NCI-H82 treated with DMSO at 0.1 percent for 48 hours (cell line): ENCODE measurements at regions not wholly inside any gene's neighbourhood (a gene's known extent, or its start where the extent isn't known, plus 50 kb on each side); places are given as distances from the start of the nearest gene placed in this dataset.

Experiments
- DNase-seq: peaks from one replicate; lab custom pipeline; 2025; ENCODE audit not compliant: unreplicated experiment; lab: John Stamatoyannopoulos, UW

GRCh38 chr18:60754413-60755009, 381.9 kb upstream of the MC4R start:
- DNase-seq = no peak

DNA sequence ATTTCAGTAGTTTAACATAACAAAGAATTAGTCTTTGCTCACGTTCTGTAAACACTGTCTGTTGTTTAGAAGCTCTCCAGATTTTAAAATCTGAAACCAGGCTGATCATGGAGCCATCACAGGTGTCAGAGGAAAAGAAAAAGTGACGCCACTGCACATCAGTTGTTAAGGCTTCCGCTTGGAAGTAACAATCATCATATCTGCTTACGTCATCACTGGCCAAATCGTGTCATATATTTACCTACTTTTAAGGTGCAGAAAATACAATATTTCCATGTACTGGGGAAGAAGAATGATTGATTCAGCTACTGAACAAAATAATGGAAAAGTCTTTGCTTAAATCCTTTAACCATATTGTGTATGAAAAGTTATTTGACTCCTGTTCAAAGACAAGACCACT, 382.6 kb upstream of the MC4R start:
- DNase-seq = no peak

- no peak for DNase-seq
Observed at GRCh38 chr18:60775978-60776377, 403.4 kb upstream of the MC4R start.

DNA sequence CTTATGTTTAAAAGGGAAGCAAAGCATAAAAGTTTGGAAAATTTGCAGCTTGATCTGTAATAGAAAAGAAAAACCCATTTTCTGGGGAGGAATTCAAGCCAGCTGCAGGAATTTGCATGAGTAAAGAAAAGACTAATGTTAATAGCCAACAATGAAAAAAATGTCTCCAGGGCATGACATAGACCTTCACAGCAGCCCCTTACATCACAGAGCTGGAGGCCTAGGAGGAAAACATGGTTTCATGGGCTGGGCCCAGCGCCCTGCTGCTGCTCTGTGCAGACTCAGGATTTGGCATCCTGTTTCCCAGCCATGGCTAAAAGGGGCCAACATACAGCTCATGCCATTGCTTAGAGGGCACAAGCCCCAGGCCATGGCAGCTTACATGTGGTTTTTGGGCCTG, 411.6 kb upstream of the MC4R start:
- no peak for DNase-seq

GRCh38 chr18:60794802-60795201, 422.2 kb upstream of the MC4R start:
- no peak for DNase-seq

GRCh38 chr18:60804415-60804814, 431.8 kb upstream of the MC4R start:
- DNase-seq = no peak

- DNase-seq = no peak
Observed at GRCh38 chr18:60809937-60810336, 437.4 kb upstream of the MC4R start.

GRCh38 chr18:60812921-60813320, 440.3 kb upstream of the MC4R start:
- DNase-seq = no peak

GRCh38 chr18:60826346-60826745, 453.8 kb upstream of the MC4R start:
- DNase-seq = peak; percentile 1

- no peak for DNase-seq
Observed at GRCh38 chr18:60831971-60832370, 459.4 kb upstream of the MC4R start.

GRCh38 chr18:60838677-60839076, 466.1 kb upstream of the MC4R start:
- DNase-seq = no peak

- DNase-seq = no peak
Observed at GRCh38 chr18:60846396-60846795, 473.8 kb upstream of the MC4R start.

DNA sequence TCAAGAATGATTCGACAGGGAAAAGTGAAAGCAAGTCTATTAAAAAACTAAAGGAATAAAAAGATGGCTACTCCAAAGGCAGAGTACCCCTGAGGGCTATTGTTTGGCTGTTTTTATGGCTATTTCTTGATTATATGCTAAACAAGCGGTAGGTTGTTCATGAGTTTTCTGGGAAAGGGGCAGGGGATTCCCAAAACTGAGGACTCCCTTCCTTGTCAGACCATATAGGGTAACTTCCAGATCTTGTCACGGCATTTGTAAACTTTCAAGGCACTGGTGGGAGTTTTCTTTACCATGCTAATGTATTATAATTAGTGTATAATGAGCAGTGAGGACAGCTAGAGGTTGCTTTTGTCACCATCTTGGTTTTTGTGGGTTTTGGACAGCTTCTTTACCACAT, 474.9 kb upstream of the MC4R start:
- no peak for DNase-seq

DNA sequence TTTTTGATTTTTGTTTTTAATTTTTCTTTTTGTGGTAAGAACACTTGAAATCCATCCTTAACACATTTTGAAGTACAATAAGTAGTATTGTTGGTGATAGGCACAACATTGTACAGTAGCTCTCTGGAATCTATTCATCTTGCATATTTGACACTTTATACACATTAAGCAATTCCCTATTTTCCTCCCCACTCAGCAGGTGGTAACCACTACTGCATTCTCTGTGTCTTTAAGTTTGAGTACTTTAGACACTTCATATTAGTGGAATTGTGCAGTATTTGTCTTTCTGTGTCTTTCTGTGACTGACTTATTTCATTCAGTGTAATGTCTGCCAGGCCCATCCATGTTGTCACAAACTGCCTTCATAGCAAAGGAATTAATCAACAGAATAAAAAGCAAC, 471.7 kb upstream of the CDH20 start:
- DNase-seq = no peak

DNA sequence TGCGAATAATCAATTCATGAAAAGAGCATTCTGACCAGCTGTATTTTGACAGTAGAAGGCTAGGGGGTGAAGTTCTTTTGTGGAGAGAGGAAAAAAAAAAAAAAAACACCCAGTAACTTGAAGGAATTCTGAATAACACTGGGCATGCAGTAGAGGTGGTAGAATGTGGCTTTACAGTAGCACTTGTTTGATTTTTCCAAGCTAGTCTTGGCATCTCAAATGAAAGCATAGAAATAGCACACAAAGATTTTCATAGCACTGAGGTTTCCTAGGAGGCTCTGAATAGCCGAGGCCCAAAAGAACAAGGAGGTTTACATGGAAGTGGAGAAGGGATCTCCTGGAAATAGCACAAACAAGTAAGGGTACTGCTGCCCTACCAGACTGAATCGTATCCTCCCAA, 470.2 kb upstream of the CDH20 start:
- DNase-seq = no peak

DNA sequence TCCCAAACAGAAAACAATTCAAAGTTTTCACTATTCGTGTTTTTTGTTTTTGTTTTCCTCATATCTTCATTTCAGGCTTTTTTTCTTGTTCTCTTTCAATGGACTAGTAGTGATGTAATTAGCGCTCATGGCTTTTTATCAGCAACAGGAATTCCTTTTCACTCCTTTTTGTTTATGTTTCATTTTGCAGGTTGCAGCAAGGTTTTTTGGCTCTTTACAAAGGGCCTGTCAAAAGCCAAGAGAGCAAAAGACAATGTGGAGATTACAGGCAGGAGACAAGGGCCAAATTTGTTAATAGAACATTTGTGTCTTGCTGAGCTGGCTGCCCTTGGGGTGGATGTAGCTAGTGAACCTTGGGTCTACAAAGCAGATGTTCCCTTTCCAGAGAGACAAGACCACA, 467.4 kb upstream of the CDH20 start:
- no peak for DNase-seq

DNA sequence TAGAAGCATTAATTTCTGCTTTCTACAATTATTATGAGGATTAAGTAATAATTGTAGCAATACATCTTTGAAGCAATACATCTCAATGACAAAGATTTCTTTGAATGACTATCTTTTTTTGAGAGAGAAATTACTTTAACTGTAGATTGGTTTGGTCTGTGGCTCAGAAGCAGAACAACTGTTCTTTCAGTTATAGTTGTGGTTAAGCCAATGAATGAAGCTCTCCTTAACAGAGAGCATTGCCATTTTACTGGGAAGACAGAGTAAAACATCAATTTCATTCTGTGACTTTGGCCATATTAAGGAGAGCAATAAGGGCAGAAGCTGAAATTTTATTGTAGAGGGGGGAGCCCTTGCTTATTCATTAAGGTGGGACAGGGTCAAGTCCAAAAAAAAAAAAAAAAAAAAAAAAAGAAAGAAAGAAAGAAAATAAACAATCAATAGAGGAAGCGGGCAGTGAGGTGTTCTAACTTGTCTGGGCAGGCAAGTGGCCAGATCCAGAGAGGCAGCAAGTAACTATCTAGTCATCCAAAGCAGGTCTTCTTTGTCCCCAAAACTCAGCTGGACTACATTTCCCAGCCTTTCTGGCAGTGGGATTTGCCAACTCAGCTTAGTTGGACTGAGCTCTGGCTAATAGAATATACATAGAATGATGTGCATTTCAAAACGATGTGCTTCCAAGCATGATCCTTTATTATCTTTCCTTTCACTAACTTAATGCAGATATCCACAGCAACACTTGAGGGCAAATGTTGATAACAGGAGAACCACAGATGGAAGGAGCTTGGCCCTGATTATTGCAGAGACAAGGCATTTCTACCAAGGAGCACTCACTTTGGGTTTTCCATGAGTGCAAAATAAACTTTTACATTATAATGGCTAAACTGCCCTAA, 462.7 kb upstream of the CDH20 start:
- no peak for DNase-seq

- no peak for DNase-seq
Observed at GRCh38 chr18:60872434-60872833, 460.8 kb upstream of the CDH20 start.

GRCh38 chr18:60873708-60874107, 459.5 kb upstream of the CDH20 start:
- no peak for DNase-seq

GRCh38 chr18:60875957-60876507, 457.2 kb upstream of the CDH20 start:
- DNase-seq = no peak

DNA sequence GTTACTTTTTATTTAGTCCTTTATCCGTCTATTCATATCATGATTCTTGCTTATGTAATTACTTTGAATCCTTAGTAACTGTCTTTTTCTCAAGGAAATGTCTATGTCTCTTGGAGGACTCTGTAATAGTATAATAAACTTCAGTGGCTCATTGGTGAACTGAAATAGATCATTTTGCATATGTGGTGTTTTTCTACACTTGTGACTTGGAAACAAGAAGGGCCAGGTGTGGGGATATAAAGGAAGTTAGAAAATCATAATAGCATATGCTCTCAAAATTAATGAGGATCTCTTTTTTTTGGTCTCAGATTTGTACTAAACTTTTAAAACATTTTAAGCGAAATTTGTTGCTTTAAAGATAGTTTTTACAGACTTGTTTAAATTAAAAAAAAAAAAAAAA, 453.0 kb upstream of the CDH20 start:
- DNase-seq = no peak

DNA sequence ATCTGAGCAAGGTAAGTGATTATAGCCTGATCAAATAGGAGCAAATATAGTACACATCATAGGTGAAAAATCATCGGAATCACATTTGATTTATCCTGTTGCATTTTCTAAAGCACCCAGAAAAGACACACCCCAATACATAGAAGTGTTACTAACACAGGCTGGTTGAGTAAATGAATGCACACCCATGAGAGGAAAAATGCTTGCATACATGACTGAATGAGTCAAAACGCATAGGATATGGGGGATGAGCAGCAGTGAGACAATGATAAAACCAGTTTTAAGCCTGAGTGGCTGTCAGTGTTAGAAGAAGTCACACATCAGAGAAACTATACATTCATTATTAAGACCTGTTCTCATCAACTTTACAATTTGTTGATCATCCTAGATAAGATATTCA, 449.6 kb upstream of the CDH20 start:
- DNase-seq = no peak
